HG03457 (cell line): ENCODE measurements at regions not wholly inside any gene's neighbourhood (a gene's known extent, or its start where the extent isn't known, plus 50 kb on each side); places are given as distances from the start of the nearest gene placed in this dataset.
"Not testable (repeated sequence)": the region's sequence is repeated elsewhere in the genome, so short reads cannot be mapped to it uniquely, and the experiment has no call there.

ENCODE experiments used
- ATAC-seq: cut with Tn5 transposase; IDR thresholded peaks from one replicate; pipeline ENCODE4 v1.9.1; 2021; ENCODE audit warnings: moderate number of reproducible peaks; ENCODE audit not compliant: unreplicated experiment

DNA sequence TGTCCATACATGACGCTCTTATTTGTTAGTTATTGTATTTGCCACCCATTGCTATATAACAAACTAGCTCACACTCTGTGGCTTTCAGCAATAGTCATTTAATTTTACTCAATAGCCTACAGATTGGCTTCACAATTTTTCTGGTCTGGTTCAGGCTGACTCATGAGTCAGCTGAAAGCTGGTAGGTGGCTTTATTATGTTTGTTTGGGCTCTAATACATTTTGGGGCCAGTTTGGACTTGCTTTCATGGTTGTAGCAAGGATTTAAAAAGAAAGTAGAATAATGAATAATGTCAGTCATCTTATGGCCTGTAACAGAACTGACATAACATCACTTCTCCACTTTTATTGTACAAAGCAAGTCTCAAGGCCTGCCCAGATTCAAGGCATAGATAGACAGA, 338.7 kb downstream of the LRRIQ3 start:
- ATAC-seq: no peak

DNA sequence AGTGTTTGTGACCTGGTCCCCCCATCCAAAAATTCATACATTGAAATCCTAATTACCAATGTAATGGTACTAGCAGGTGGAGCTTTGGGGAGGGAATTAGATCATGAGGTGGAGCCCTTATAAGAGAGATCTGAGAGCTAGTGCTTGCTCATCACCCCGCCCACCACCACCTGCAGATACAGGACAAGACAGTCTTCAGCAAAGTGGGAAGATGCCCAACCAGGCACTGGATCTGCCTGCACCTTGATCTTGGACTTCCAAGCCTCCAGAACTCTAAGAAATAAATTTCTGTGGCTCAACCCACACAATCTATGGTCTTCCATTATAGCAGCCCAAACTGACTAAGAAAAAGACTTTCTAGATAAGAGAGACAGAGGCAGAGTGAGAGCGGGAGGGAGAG, 343.4 kb downstream of the LRRIQ3 start:
- ATAC-seq: no peak

DNA sequence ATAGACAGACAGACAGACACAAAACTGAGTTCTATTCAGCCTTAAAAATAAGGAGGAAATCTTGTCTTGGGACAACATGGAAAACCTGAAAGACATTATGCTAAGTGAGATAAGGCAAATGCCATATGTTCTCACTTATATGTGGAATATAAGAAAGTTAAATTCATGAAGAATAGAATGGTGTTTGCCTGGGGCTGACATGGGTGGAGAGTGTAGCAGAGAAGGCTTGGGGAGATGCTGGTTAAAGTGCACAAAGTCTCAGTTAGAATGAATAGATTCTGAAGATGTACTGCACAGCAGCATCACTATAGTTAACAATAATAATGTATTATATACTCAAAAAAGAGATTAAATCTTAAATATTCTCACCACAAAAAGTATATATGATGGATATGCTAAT, 355.5 kb downstream of the LRRIQ3 start:
- no peak for ATAC-seq

DNA sequence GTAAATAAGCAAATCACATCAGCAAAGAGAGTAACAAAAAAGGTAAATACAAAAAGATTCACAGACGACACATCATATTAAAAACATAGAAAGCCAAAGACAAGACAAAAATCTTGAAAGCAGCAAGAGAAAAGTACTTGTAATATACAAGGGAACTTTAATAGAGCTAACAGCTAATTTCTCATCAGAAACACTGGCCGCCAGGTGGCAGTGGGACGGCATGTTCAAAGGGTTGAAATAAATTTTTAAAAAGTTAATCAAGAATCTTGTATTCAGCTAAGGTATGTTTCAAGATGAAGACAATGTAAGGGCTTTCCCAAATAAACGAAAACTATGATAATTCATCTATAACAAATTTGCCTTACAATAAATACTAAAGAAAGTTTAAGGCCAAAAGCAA, 358.1 kb downstream of the LRRIQ3 start:
- no peak for ATAC-seq

DNA sequence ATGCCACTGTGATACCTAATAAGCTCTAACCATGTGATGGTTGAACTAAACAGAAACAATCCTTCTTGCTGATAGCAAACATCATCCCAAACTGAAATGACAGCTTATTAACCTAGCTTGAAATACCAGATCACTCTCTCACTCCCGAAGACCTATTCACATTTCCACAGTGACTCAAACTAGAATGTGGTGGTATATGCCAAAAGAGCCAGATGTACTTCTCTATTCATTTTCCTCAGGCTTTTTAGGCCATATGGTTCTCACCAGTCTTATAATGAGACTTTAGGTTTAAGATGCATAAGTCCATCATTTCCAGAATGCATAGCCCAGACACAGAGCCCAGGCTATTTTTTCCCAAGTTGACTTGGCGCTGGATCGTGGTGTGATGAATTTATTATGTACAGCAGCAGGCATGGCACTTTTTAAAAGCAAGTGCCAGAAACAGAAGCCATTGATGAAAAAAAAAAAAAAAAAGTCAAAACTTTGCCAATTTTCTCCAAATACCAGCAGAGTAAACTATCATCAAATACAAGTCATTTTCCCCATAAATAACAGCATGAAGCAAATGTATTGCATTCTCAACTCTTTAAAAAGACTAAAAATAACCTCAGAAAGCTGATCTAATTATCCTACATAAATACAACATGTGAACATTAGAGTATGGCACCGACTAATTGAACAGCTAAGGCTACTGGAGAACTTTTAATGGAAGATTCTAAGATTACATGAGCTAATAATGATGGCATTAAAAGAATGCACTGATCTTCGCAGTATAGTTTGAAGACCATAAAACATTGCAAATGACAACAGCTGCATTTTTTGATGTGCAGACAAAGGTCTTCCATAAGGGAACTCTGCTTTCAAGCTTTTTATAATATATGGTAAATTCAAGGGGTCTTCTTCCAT, 365.4 kb downstream of the LRRIQ3 start:
- ATAC-seq: no peak

DNA sequence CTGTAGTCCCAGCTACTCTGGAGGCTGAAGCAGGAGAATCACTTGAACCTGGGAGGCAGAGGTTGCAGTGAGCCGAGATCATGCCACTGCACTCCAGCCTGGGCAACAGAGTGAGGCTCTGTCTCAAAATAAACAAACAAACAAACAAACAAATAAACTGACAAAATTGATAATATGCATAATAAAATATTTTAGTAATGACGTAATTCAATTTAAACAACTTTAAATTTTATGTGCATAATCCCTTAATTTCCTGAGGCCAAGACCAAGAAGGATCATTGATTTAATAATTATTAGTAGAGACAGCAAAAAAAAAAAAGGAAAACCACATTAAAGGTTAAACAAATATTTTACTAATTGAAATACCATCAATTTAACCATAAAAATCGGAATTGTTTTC, 370.7 kb downstream of the LRRIQ3 start:
- ATAC-seq: not testable (repeated sequence)

DNA sequence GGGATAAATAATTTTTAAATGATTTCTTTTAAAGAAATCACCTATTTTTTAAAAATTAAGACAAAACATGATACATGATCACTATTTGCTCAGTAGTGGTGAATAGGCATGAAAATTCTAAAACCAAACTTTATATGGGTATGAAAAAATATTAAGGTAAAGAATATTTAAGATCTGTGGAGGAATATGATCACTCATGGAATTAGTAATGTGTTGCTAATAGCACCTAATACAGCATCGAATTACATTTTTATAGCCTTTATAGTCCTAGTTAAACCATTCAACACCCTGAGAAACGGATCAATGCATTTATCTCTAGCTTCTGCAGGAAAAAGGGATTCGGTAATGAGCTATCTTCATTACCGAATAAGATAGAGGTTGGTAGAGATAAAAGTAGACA, 373.9 kb downstream of the LRRIQ3 start:
- ATAC-seq: no peak

DNA sequence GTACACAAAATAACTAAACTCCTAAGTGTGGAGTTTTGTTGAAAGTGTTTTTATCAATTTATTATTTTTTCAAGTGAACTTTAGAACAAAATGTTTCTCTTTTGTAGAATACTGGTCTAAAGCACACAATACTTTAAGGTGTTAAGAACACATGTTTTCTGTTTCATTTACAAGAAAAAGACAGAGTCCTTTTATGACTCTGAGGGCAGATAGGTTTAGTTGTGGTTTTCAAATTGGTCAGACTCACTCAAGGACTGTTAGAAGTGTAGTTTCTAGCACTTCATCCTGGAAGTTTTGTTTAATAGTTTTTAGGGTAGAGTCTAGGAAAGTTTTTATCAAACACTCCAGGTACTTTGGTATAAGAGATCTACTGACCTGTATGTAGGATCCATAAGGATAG, 376.5 kb downstream of the LRRIQ3 start:
- peak; percentile 82 for ATAC-seq

DNA sequence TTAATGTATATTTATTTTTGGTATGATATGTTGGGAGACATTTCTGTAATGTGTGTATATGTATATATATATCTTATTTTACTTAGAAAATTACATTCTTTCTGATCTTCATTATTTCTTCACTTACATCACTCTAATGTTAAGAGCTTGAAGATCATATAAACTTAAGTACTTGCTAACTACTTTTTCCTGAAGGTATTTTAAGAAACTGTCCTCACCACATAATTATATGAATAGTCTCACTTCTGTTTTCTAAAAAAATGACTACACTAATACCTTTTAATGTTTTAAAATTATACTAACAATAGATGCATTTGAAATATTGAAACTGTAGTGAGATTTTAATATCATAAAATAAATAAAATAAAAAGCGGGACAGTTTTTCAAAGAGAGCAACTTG, 377.1 kb downstream of the LRRIQ3 start:
- ATAC-seq: no peak

DNA sequence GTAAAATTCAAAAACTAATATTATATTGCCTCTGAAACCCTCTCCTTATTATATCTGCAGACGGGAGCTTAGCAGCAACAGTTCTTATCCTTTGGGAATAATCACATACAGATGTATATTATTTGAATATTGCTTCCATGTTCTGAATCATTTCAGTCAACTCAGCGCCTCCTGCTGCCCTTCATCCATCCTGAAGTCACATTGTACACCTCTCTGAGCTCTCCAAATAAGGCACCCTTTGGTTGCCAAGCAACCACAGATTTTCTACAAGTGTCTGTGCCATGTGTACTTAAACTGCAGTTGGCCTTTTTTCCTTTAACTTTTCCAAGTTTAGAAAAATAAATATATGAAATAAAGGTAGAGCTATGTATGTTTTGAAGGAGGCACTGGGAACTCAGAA, 384.3 kb downstream of the LRRIQ3 start:
- ATAC-seq: no peak

DNA sequence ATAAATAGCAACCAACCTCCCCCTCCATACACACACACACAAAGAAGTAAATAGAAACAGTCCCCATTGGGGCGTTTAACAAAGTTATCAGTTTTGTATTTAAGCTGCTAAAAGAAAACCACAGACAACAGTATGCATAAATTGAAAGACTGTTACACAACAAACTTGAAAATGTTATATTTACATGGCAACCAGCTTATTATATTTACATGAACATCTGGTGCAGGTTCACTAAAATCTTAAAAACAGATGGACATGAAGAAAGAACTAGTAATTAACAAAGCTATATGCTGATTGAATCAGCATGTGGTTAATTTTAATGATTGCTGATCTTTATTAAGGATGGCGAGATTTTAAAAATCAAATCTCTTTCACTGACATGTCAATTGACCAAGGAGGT, 384.7 kb downstream of the LRRIQ3 start:
- ATAC-seq: no peak

DNA sequence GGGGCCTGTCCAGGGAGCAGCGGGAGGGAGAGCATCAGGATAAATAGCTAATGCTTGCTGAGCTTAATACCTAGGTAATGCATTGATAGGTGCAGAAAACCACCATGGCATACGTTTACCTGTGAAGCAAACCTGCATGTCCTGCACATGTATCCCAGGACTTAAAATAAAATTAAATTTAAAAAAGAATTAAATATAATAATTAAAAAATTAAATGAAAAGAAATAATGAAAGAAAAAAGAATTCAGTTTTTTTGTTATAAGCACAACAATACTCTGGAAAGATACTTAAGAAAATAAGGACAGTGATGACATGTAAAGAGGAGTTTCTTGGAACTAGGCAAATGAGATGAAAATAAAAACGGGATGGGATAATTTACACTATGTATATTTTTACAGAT, 386.2 kb downstream of the LRRIQ3 start:
- no peak for ATAC-seq

DNA sequence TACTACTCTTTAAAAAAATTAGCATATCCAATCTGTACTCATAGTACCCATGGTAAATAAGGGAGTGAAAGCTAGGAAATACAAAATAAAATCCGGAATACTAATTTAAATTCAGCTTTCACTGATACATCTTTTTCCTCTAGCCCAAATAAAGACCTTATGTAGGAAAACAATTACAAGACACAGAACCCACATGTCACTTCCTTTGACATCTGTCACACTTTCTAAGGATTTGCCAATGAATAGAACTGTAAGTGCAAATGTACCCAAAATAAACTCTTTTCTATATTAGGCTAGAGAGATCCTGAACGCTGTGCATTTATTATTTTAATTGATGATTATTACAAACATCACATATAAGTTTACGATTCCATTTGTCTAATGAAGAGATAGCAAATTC, 393.0 kb downstream of the LRRIQ3 start:
- no peak for ATAC-seq

DNA sequence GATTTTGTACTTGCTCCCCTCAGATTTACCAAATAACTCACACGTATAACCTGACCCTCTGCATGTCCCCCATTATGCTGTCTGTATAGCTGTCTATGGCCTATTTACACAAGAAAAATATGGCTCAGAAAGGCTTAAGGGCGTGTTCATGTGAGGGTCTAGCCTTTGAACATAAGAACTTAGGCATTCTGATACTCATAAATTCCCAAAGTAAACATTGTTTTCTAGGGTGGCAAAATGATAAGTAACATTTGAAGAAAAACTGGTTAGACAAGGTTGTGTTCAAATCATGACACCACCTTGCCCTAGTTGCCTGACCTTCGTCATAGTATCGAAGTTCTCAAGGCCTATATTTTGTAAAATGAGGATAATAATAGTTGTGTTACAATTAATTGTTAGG, 394.6 kb downstream of the LRRIQ3 start:
- ATAC-seq: no peak

DNA sequence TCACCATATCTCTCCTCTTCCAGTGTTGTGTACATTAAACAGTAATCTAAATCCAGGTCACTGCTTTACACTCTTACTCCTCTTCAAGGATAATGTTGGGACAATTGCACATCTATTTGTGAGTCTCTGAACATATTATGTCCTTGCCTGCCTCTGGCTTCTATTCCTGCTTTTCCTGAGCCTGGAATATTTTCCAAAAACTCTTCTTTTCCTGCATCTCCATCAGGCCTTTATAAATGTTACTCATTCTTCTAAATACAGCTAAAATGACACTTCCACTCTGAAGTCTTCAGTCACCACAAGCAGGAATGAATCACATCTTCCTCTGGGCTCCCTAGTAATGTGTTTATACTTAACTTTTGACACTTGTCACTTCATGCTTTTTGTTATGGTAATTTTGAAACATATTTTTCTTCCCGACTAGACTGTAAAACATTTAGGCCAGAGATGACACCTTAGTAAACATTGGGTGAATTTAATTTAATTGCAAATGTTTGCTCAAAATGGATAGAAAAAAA, 396.0 kb downstream of the LRRIQ3 start:
- ATAC-seq: no peak

DNA sequence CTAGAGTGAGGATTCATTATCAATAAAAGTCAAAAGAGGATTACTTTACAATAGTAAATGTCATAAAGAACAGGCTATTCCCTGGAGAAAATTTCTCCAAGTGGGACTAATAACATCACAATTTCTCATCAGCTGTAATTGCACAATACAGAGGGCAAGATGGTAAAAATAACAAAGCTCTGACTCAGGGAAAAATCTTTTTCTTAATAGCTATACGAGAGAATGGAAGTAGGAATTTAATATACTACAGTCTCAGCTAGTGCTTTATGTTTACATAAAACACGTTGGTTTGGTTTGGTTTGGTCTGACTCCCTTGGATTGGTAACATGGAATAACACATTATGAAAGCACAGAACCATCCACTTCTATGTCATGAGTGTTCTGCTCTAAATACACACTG, 397.6 kb downstream of the LRRIQ3 start:
- ATAC-seq: no peak

DNA sequence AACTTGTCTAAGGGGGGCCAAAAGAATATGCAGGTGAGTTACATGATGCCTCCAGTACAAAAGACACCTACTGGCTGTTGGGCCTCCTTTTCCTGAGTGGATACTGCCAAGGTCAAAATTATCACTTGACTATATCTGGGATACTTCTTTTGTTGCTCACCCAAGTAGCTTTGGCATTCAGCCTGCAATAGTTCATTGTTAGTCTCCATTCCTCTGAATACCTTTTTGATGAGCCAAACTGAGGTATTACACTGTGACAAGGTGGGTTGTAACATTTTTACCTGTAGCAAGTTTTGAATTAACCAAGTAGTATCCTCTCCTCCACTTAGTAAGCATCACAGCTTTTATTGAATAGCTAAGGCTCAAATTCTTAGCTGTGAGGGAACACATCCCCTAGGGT, 408.0 kb downstream of the LRRIQ3 start:
- no peak for ATAC-seq

DNA sequence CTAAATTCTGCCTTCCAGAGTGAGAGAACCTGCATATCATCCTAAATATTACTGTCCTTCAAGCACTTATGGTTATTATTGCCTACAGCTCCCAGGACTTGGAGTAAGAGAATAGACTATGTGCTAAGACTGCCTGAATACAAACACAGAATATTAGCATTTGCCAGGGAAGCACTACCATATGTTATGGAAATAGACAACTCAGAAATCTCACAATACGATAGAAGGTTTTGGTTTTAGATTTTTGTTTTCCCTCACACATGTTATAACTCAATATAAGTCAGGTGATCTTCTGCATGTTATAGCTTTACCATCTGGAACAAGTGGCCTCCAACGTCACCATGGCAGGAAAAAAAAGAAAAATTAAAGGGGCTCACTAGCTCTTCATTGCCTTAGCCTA, 413.9 kb downstream of the LRRIQ3 start:
- no peak for ATAC-seq

DNA sequence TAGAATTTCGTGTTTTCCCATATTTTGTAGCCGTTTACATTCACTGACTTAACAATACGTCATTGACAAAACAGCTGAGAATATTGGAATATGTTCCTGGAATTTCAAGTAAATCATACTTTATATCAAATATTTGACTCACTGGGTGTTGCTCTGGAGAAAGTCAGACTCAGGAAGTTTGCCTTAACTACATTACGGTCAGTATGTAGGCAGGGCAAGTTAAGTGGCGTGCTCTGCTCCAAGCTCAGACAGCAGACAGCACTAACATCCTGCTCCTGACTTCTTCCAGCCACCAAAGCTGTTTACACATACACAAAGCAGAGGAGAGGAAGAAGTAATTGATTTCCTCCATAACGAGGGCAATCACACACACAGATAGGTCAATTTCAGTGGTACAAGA, 414.6 kb downstream of the LRRIQ3 start:
- ATAC-seq: no peak

DNA sequence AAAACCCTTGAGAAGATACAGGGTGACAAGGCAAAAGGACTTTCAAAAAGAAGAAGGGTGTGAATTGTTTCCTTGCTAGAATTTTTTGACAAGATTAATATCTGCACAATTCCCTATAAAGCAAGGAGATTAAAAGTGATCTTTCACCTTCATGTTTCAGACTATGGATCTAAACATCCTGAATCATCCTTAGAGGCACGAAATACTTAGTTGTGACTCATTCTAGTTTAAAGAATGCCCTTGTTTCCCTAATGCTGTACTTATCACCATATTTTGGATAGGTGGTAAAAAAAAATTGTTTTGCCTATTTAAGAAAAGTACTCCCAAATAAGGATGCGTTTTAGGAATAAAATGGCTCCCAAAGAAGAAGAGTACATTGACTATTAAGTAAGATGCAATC, 415.1 kb downstream of the LRRIQ3 start:
- no peak for ATAC-seq

DNA sequence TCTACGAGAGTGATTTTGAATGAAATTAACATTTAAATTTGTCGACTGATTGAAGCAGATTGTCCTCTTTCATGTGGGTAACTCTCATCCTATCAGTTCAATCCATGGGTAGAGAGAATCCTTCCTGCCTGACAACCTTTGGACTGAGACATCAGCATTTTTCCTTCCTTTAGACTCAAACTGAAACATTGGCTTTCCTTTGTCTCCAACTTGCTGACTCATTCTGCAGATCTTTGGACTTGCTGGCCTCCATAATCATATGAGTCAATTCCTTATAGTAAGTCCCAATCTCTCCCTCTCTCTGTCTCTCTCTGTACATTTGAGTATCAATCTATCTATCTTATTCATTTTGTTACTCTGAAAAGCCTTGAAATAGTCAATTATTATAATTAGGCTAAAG, 416.7 kb downstream of the LRRIQ3 start:
- no peak for ATAC-seq

DNA sequence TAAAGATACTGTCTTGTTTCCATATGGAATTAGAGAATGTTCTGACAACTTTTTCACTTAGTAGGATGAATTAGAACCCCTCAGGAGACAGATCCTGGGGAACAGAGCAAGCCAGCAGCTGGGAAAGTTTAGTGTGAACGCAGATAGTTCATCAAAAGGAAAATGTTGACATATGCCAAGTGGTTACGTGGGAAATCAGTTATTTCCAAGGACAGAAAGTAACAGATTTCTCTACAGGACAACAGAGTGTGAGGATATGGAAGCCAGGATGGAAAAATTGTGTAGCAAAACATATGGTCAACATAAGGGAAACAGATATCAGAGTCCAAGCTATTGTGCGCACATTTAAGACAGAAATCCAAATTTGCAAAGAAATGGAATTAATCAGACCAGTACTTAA, 419.5 kb downstream of the LRRIQ3 start:
- ATAC-seq: no peak

DNA sequence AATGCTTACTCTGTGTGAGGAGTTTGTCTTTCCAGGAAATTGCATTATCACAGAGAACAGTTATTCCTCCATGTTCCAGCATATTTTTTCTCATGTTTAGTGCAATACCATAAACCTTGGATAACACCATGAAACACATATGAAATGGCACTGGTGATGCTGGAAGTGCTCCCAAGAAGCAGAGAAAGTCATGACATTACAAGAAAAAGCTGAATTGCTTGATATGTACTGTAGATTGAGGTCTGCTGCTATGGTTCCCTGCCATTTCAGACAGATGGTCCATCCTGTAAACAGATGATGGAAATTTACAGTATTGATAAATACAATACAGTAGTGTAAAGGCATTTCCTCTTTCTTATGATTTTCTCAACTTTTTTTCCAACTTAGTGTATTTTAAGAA, 422.1 kb downstream of the LRRIQ3 start:
- no peak for ATAC-seq
